ENCODE measurements at regions not wholly inside any gene's neighbourhood (a gene's known extent, or its start where the extent isn't known, plus 50 kb on each side); places are given as distances from the start of the nearest gene placed in this dataset.

DNA sequence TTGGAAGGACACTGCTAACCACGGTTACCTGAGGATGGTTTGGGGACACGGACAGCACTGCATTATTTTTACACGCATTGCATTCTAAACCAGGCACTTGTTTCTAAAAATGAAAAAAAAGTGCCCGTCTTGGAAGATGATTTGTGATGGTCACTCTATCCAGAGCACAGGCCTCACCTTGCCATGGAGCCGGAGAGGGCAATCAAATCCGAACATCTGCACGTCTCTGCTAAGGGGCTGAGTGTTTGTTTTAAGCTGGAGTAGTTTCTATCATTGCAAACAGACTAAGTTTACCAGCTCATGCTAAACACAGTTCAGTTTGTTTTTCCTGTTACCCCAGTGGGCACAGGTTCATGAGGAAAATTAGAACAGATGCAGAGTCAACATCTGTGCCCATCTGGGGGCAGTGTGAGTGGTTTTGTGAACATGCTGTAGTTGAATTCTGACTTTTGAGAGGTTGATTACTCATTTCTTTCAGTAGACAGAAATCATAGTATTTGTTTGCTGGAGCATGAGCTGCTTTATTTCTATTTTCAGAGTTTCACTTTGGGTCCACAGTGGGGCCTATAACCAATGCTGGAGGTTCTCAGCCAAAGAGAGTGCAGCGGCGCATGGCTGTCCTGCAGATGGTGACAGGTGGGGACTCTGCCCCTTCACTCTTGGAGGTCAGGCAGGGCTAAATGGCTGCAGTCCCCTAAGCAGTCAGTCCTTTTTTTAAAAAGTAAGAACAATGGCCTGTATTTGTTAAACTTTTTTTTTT, 65.4 kb upstream of the ENPP6 start:
- TF ChIP-seq, protein P1, sequence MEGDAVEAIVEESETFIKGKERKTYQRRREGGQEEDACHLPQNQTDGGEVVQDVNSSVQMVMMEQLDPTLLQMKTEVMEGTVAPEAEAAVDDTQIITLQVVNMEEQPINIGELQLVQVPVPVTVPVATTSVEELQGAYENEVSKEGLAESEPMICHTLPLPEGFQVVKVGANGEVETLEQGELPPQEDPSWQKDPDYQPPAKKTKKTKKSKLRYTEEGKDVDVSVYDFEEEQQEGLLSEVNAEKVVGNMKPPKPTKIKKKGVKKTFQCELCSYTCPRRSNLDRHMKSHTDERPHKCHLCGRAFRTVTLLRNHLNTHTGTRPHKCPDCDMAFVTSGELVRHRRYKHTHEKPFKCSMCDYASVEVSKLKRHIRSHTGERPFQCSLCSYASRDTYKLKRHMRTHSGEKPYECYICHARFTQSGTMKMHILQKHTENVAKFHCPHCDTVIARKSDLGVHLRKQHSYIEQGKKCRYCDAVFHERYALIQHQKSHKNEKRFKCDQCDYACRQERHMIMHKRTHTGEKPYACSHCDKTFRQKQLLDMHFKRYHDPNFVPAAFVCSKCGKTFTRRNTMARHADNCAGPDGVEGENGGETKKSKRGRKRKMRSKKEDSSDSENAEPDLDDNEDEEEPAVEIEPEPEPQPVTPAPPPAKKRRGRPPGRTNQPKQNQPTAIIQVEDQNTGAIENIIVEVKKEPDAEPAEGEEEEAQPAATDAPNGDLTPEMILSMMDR (IDR thresholded peaks at IDR 0.05; ENCODE audit: insufficient read depth, low read length, poor library complexity, severe bottlenecking) = peak; percentile 20
- no peak for TF ChIP-seq EZH2phosphoT487 (conservative IDR thresholded peaks at IDR 0.05; ENCODE audit: low read length)

Data from SU-DHL-6 (cell line).